H1 (cell line): ENCODE measurements at regions not wholly inside any gene's neighbourhood (a gene's known extent, or its start where the extent isn't known, plus 50 kb on each side); places are given as distances from the start of the nearest gene placed in this dataset.

ENCODE experiments used
- CTCF ChIA-PET: fragments of 300-600 bp; sonication (Branson Sonifier 250); formaldehyde crosslinking; loops from one replicate; lab custom pipeline; 2021; ENCODE audit not compliant: partially characterized antibody; lab: Charles Lee
- POLR2A ChIA-PET: fragments of 300-600 bp; sonication (Branson Sonifier 250); formaldehyde crosslinking; loops from one replicate; lab custom pipeline; 2021; ENCODE audit warnings: inconsistent platforms; ENCODE audit not compliant: partially characterized antibody; lab: Charles Lee
- DNase-seq, 2 experiments: peaks; one replicate each; pipeline versions ENCODE4 v3.0.0 to v3.0.0-alpha.2; 2010 to 2022; ENCODE audit warnings: low spot score in 2 of 2, low read depth in 1 of 2, mixed read lengths in 1 of 2
- FAIRE-seq: peaks from 2 replicates; lab custom pipeline; 2011; peaks lifted over from hg19 to GRCh38; lab: Jason Lieb, UNC
- H2AFZ ChIP-seq: 2 replicates; pipeline ENCODE4 v1.8.1; 2012; ENCODE audit warnings: low read length, inconsistent platforms
- H2AK5ac ChIP-seq: 2 replicates; pipeline ENCODE4 v1.6.1; 2013; ENCODE audit warnings: low read depth, low read length
- H2BK120ac ChIP-seq: replicated peaks from 2 replicates; pipeline ENCODE3; 2013; ENCODE audit warnings: low read depth, low read length, inconsistent platforms
- H2BK12ac ChIP-seq: 2 replicates; pipeline ENCODE4 v1.6.1; 2013; ENCODE audit warnings: low read depth, low read length
- H2BK15ac ChIP-seq: 2 replicates; pipeline ENCODE4 v1.6.1; 2013; ENCODE audit warnings: low read length
- H2BK20ac ChIP-seq: 2 replicates; pipeline ENCODE4 v1.6.1; 2013; ENCODE audit warnings: low read length
- H2BK5ac ChIP-seq: 2 replicates; pipeline ENCODE4 v1.6.1; 2013; ENCODE audit warnings: low read depth, low read length
- H3K14ac ChIP-seq: 2 replicates; pipeline ENCODE4 v1.6.1; 2013; ENCODE audit warnings: inconsistent platforms; ENCODE audit not compliant: insufficient read length
- H3K18ac ChIP-seq: 2 replicates; pipeline ENCODE4 v1.6.1; 2013; ENCODE audit warnings: low read length; ENCODE audit errors: extremely low read depth
- H3K23ac ChIP-seq: 2 replicates; pipeline ENCODE4 v1.6.1; 2013; ENCODE audit warnings: inconsistent platforms; ENCODE audit not compliant: insufficient read length
- H3K23me2 ChIP-seq: 2 replicates; pipeline ENCODE4 v1.6.1; 2013; ENCODE audit warnings: low read depth, low read length
- H3K27ac ChIP-seq: 2 replicates; pipeline ENCODE4 v1.6.1; 2011; ENCODE audit warnings: low read depth, low read length, inconsistent platforms
- H3K27me3 ChIP-seq, 4 experiments: replicated peaks in 1 of 4; 1 replicate in 1 of 4; 2 replicates in 3 of 4; pipeline versions ENCODE4 v1.6.1 to v1.8.1; 2011 to 2013; ENCODE audit warnings: low read length in 3 of 4, mild to moderate bottlenecking in 3 of 4, inconsistent platforms in 2 of 4, mixed read lengths in 2 of 4, moderate library complexity in 1 of 4; ENCODE audit not compliant: control insufficient read depth in 3 of 4, insufficient read depth in 3 of 4; ENCODE audit errors: extremely low read depth in 1 of 4
- H3K36me3 ChIP-seq, 4 experiments: 2 replicates each; pipeline versions ENCODE4 v1.6.1 to v1.8.1; 2011 to 2013; ENCODE audit warnings: mild to moderate bottlenecking in 4 of 4, low read length in 3 of 4, moderate library complexity in 2 of 4, control low read depth in 1 of 4, inconsistent platforms in 1 of 4; ENCODE audit not compliant: insufficient read depth in 4 of 4, control insufficient read depth in 2 of 4
- H3K4ac ChIP-seq: replicated peaks from 2 replicates; pipeline ENCODE3; 2013; ENCODE audit warnings: low read length, low read depth, mixed read lengths, inconsistent platforms; ENCODE audit not compliant: insufficient read length
- H3K4me1 ChIP-seq, 4 experiments: replicated peaks in 1 of 4; 1 replicate in 1 of 4; 2 replicates in 3 of 4; pipeline versions ENCODE4 v1.6.1 to v1.8.1; 2011 to 2013; ENCODE audit warnings: low read length in 3 of 4, inconsistent platforms in 2 of 4, mixed read lengths in 1 of 4; ENCODE audit not compliant: insufficient read depth in 4 of 4, control insufficient read depth in 3 of 4
- H3K4me2 ChIP-seq, 2 experiments: 2 replicates each; pipeline versions ENCODE4 v1.6.1 to v1.8.1; 2011 to 2013; ENCODE audit warnings: low read depth in 2 of 2, low read length in 2 of 2, control low read depth in 1 of 2, inconsistent platforms in 1 of 2, mild to moderate bottlenecking in 1 of 2; ENCODE audit not compliant: insufficient read depth in 1 of 2
- H3K4me3 ChIP-seq, 4 experiments: fragments of 200-600, 300-600 bp in 1 of 4; sonication (generic), shearing (Covaris generic), sonication (Bioruptor Twin) in 1 of 4; 2 replicates each; pipeline versions ENCODE4 v1.5.1 to v1.8.1; 2011 to 2016; ENCODE audit warnings: low read length in 4 of 4, low read depth in 3 of 4, control low read depth in 2 of 4, inconsistent platforms in 2 of 4, mild to moderate bottlenecking in 2 of 4, mixed read lengths in 1 of 4, moderate library complexity in 1 of 4; ENCODE audit not compliant: insufficient read depth in 2 of 4; ENCODE audit errors: extremely low read depth in 1 of 4
- H3K56ac ChIP-seq: replicated peaks from 2 replicates; pipeline ENCODE3; 2013; ENCODE audit warnings: low read depth, mild to moderate bottlenecking, mixed read lengths, low read length, inconsistent platforms; ENCODE audit not compliant: insufficient read length
- H3K79me1 ChIP-seq: 2 replicates; pipeline ENCODE4 v1.6.1; 2013; ENCODE audit warnings: low read depth, low read length, control low read depth
- H3K79me2 ChIP-seq, 2 experiments: 2 replicates each; pipeline versions ENCODE4 v1.6.1 to v1.8.1; 2012 to 2013; ENCODE audit warnings: low read length in 2 of 2, mild to moderate bottlenecking in 2 of 2, inconsistent platforms in 1 of 2; ENCODE audit not compliant: insufficient read depth in 2 of 2, control insufficient read depth in 1 of 2
- H3K9ac ChIP-seq, 4 experiments: replicated peaks in 1 of 4; 1 replicate in 1 of 4; 2 replicates in 3 of 4; pipeline versions ENCODE4 v1.6.1 to v1.8.1; 2011 to 2013; ENCODE audit warnings: low read depth in 3 of 4, low read length in 3 of 4, control low read depth in 2 of 4, mild to moderate bottlenecking in 2 of 4, moderate library complexity in 2 of 4, inconsistent platforms in 1 of 4; ENCODE audit errors: extremely low read depth in 1 of 4
- H3K9me3 ChIP-seq, 2 experiments: 2 replicates each; pipeline versions ENCODE4 v1.6.1 to v1.8.1; 2012 to 2013; ENCODE audit warnings: mild to moderate bottlenecking in 2 of 2, moderate library complexity in 2 of 2, control low read depth in 1 of 2, inconsistent platforms in 1 of 2, low read depth in 1 of 2, low read length in 1 of 2, mixed read lengths in 1 of 2; ENCODE audit not compliant: insufficient read depth in 2 of 2
- H4K20me1 ChIP-seq, 2 experiments: replicated peaks in 1 of 2; 2 replicates each; pipeline versions ENCODE3 to v1.8.1; 2011 to 2013; ENCODE audit warnings: inconsistent platforms in 2 of 2, low read length in 2 of 2, mild to moderate bottlenecking in 1 of 2; ENCODE audit not compliant: insufficient read depth in 2 of 2, control insufficient read depth in 1 of 2
- H4K5ac ChIP-seq: 2 replicates; pipeline ENCODE4 v1.6.1; 2013; ENCODE audit warnings: low read length, low read depth, mixed read lengths, inconsistent platforms; ENCODE audit not compliant: insufficient read length
- H4K8ac ChIP-seq: 2 replicates; pipeline ENCODE4 v1.8.0; 2013; ENCODE audit warnings: mild to moderate bottlenecking, moderate library complexity, low read length, inconsistent platforms; ENCODE audit not compliant: insufficient read depth; ENCODE audit errors: extremely low read depth
- H4K91ac ChIP-seq: replicated peaks from 2 replicates; pipeline ENCODE3; 2013; ENCODE audit warnings: low read length, mixed read lengths, inconsistent platforms; ENCODE audit not compliant: insufficient read length
- HDAC2 ChIP-seq, 2 experiments: fragments of 300-600 bp in 1 of 2; sonication (generic) in 1 of 2; IDR thresholded peaks; 2 replicates each; pipeline ENCODE4 v1.6.1; 2011 to 2012; ENCODE audit warnings: low read depth in 2 of 2, low read length in 2 of 2, mild to moderate bottlenecking in 2 of 2, moderate library complexity in 2 of 2, borderline replicate concordance in 1 of 2, inconsistent platforms in 1 of 2
- WGBS, 2 experiments: shearing (Covaris generic) in 1 of 2; methylation state at CpG; one replicate each; pipeline versions ENCODE4 v1.1.6 to v1.1.7; 2013 to 2015; ENCODE audit warnings: low lambda C conversion rate in 2 of 2, mixed read lengths in 2 of 2, inconsistent platforms in 1 of 2, low coverage in 1 of 2, missing lambda C conversion rate in 1 of 2; ENCODE audit not compliant: insufficient replicate concordance in 2 of 2, insufficient coverage in 1 of 2, insufficient read length in 1 of 2; ENCODE audit errors: extremely low coverage in 1 of 2, missing lambda C conversion rate in 1 of 2; 5-methylcytosine and 5-hydroxymethylcytosine counted together

GRCh38 chr3:139182143-139182542, 137.5 kb upstream of the PRR23C start:
- Histone ChIP-seq H3K79me2 (no peaks in the 10 kb centered on the region), H4K5ac (no peak overlapping the region), H3K9me3 (peaks cover 0 to 40% of the 10 kb centered on the region in 2 experiments; a peak in 2 of 4 replicates), H4K8ac (no peak overlapping the region), H2BK20ac (no peak overlapping the region), H3K23ac (no peak overlapping the region), H3K23me2 (no peaks in the 10 kb centered on the region; the same call in 1 of the 2 replicates), H2BK12ac (no peak overlapping the region), H3K4me1 (no peaks in the 10 kb centered on the region), H2BK5ac (no peak overlapping the region), H3K36me3 (no peaks in the 10 kb centered on the region), H3K4ac (no peak overlapping the region), H2BK15ac (no peak overlapping the region), H3K4me3 (no peak overlapping the region), H3K9ac (no peak overlapping the region), H3K18ac (no peak overlapping the region), H3K79me1 (no peaks in the 10 kb centered on the region), H3K56ac (no peak overlapping the region), H3K4me2 (no peak overlapping the region), H2BK120ac (no peak overlapping the region), H4K91ac (no peak overlapping the region), H3K27ac (no peak overlapping the region), H2AFZ (no peak overlapping the region), H4K20me1 (no peaks in the 10 kb centered on the region), H3K27me3 (no peaks in the 10 kb centered on the region), H3K14ac (no peak overlapping the region), H2AK5ac (no peak overlapping the region)
- POLR2A ChIA-PET: no interaction called here
- CTCF ChIA-PET: interaction anchor here (1.1 kb wide), 1 partner anchor 69 kb away, joined by 3 read pairs; no protein-coding TSS in a partner anchor
- WGBS, 2 experiments: 57% methylated on average over 2 of the region's 2 CpGs; no CpG with 5 or more reads in 1 of the 2 experiments
- TF ChIP-seq HDAC2 (IDR thresholded peaks at IDR 0.05; ENCODE audit: borderline replicate concordance in 1 of 2, low read depth in 2 of 2, low read length in 2 of 2): no peak
- DNase-seq (no peak), FAIRE-seq (no peak)
